GM12878 (cell line): ENCODE measurements at regions not wholly inside any gene's neighbourhood (a gene's known extent, or its start where the extent isn't known, plus 50 kb on each side); places are given as distances from the start of the nearest gene placed in this dataset.

ENCODE experiments used
- ATAC-seq: fragments of 200-7000 bp; cut with Tn5 transposase; 3 replicates; pipeline ENCODE4 v1.9.1; 2020; ENCODE audit warnings: mild to moderate bottlenecking, moderate library complexity
- BruUV-seq: library from RNA; stranded (reverse); fragments of 400-500 nt; replicated peaks from 2 replicates; lab custom pipeline; 2021; lab: Mats Ljungman, UMichigan
- CTCF ChIA-PET: fragments of 300-600 bp; sonication (Branson Sonifier 250); formaldehyde crosslinking; extraction: SDS; loops from one replicate; lab custom pipeline; 2021; ENCODE audit warnings: inconsistent platforms; lab: Yijun Ruan, JAX
- POLR2A ChIA-PET: fragments of 350-600 bp; formaldehyde crosslinking; extraction: SDS; loops from one replicate; lab custom pipeline; 2021; ENCODE audit warnings: inconsistent platforms; lab: Charles Lee
- RAD21 ChIA-PET: fragments of 300-600 bp; sonication (Branson Sonifier 250); formaldehyde crosslinking; loops from one replicate; lab custom pipeline; 2023; ENCODE audit warnings: antibody characterized with exemption; ENCODE audit not compliant: unreplicated experiment; lab: Charles Lee
- SMC1A ChIA-PET: fragments of 300-600 bp; sonication (Branson Sonifier 250); formaldehyde crosslinking; loops from one replicate; lab custom pipeline; 2023; ENCODE audit not compliant: unreplicated experiment, uncharacterized antibody; lab: Charles Lee
- DNase-seq: peaks from one replicate; pipeline ENCODE4 v3.0.0-alpha.2; 2011; ENCODE audit warnings: low read depth, low spot score
- FAIRE-seq: peaks from 3 replicates; lab custom pipeline; 2011; peaks lifted over from hg19 to GRCh38; lab: Jason Lieb, UNC
- H2AFZ ChIP-seq: 2 replicates; pipeline ENCODE4 v1.6.0; 2011; ENCODE audit warnings: low read depth, low read length, control low read depth; ENCODE audit not compliant: control insufficient read depth
- H3K27ac ChIP-seq: 2 replicates; pipeline ENCODE4 v1.5.1; 2011; ENCODE audit warnings: control low read depth; ENCODE audit not compliant: control insufficient read depth, insufficient read depth
- H3K27me3 ChIP-seq, 2 experiments: replicated peaks in 1 of 2; 2 replicates each; pipeline versions ENCODE4 v1.6.0 to v1.6.1; 2011; ENCODE audit warnings: low read length in 1 of 2; ENCODE audit not compliant: control insufficient read depth in 2 of 2, insufficient read depth in 2 of 2
- H3K36me3 ChIP-seq, 2 experiments: 2 replicates each; pipeline ENCODE4 v1.5.1; 2011; ENCODE audit warnings: low read length in 1 of 2; ENCODE audit not compliant: control insufficient read depth in 2 of 2, insufficient read depth in 2 of 2
- H3K4me1 ChIP-seq: 2 replicates; pipeline ENCODE4 v1.6.1; 2011; ENCODE audit warnings: mild to moderate bottlenecking, low read length, moderate library complexity, mixed read lengths; ENCODE audit not compliant: control insufficient read depth, insufficient read depth
- H3K4me2 ChIP-seq: 2 replicates; pipeline ENCODE4 v1.6.0; 2011; ENCODE audit warnings: control low read depth; ENCODE audit not compliant: control insufficient read depth, insufficient read depth
- H3K4me3 ChIP-seq: fragments of 200-600 bp; sonication (generic); 2 replicates; pipeline ENCODE4 v1.5.1; 2016
- H3K79me2 ChIP-seq: 2 replicates; pipeline ENCODE4 v1.6.0; 2011; ENCODE audit warnings: low read length; ENCODE audit not compliant: control insufficient read depth, insufficient read depth
- H3K9ac ChIP-seq: 2 replicates; pipeline ENCODE4 v1.8.0; 2011; ENCODE audit warnings: low read length, control low read depth, mixed read lengths; ENCODE audit not compliant: control insufficient read depth, insufficient read depth
- H3K9me3 ChIP-seq: replicated peaks from 3 replicates; pipeline ENCODE4 v1.5.1; 2011; ENCODE audit warnings: mild to moderate bottlenecking, low read length; ENCODE audit not compliant: control insufficient read depth, insufficient read depth
- H4K20me1 ChIP-seq: 2 replicates; pipeline ENCODE4 v1.6.0; 2011; ENCODE audit not compliant: control insufficient read depth, insufficient read depth
- ATF3 ChIP-seq: IDR thresholded peaks from 2 replicates; pipeline ENCODE4 v1.6.1; 2011; ENCODE audit warnings: low read depth, mild to moderate bottlenecking, low read length, moderate library complexity, borderline replicate concordance; ENCODE audit errors: extremely low read depth
- CREB1 ChIP-seq: IDR thresholded peaks from 2 replicates; pipeline ENCODE4 v1.6.1; 2012; ENCODE audit warnings: low read depth, mild to moderate bottlenecking, inconsistent platforms
- DPF2 ChIP-seq: fragments of 450-650 bp; IDR thresholded peaks from 2 replicates; pipeline ENCODE4 v1.6.1; 2017; ENCODE audit warnings: mild to moderate bottlenecking
- ELK1 ChIP-seq: IDR thresholded peaks from 2 replicates; pipeline ENCODE4 v1.6.1; 2012; ENCODE audit warnings: low read depth, low read length, improper control_type of control experiment
- EP300 ChIP-seq, 2 experiments: fragments of 150-350 bp in 1 of 2; IDR thresholded peaks; 2 replicates each; pipeline ENCODE4 v1.6.1; 2011 to 2012; ENCODE audit warnings: low read depth in 2 of 2, low read length in 2 of 2, borderline replicate concordance in 1 of 2, improper control_type of control experiment in 1 of 2, inconsistent platforms in 1 of 2; ENCODE audit not compliant: control insufficient read depth in 1 of 2
- FOS ChIP-seq: IDR thresholded peaks from 3 replicates; pipeline ENCODE4 v1.6.1; 2011; ENCODE audit warnings: borderline replicate concordance; ENCODE audit not compliant: insufficient read length; ENCODE audit errors: extremely low read depth
- GATAD2B ChIP-seq: fragments of 450-650 bp; conservative IDR thresholded peaks from 2 replicates; pipeline ENCODE4 v1.6.1; 2017; ENCODE audit warnings: low read depth, mild to moderate bottlenecking, moderate library complexity
- HDAC6 ChIP-seq: fragments of 200-600 bp; sonication (generic); IDR thresholded peaks from one replicate; pipeline ENCODE4 v1.8.0; 2017; ENCODE audit warnings: antibody characterized with exemption; ENCODE audit not compliant: unreplicated experiment
- NFYA ChIP-seq: IDR thresholded peaks from 2 replicates; pipeline ENCODE4 v1.6.1; 2011; ENCODE audit warnings: low read depth, mild to moderate bottlenecking, low read length, improper control_type of control experiment, borderline replicate concordance
- NR2F1 ChIP-seq: fragments of 450-650 bp; conservative IDR thresholded peaks from 2 replicates; pipeline ENCODE4 v1.6.1; 2017; ENCODE audit warnings: mild to moderate bottlenecking
- PBX3 ChIP-seq: IDR thresholded peaks from 2 replicates; pipeline ENCODE4 v1.6.1; 2011; ENCODE audit warnings: mild to moderate bottlenecking, low read depth, low read length, moderate library complexity; ENCODE audit not compliant: insufficient replicate concordance
- RELB ChIP-seq: fragments of 450-650 bp; IDR thresholded peaks from 2 replicates; pipeline ENCODE4 v1.6.1; 2017; ENCODE audit warnings: low read depth, mild to moderate bottlenecking, moderate library complexity
- RUNX3 ChIP-seq: IDR thresholded peaks from 2 replicates; pipeline ENCODE4 v1.6.1; 2012; ENCODE audit warnings: low read length, inconsistent platforms
- SREBF1 ChIP-seq: IDR thresholded peaks from 2 replicates; pipeline ENCODE4 v1.6.1; 2012; ENCODE audit warnings: mild to moderate bottlenecking, low read length
- SREBF2 ChIP-seq: IDR thresholded peaks from 2 replicates; pipeline ENCODE4 v1.6.1; 2012; ENCODE audit warnings: mild to moderate bottlenecking, low read length
- SUZ12 ChIP-seq: fragments of 200-600 bp; sonication (generic); IDR thresholded peaks from one replicate; pipeline ENCODE4 v1.6.1; 2018; ENCODE audit warnings: antibody characterized with exemption, mild to moderate bottlenecking; ENCODE audit not compliant: unreplicated experiment
- ZNF24 ChIP-seq: fragments of 450-650 bp; IDR thresholded peaks from 2 replicates; pipeline ENCODE4 v1.6.1; 2017; ENCODE audit warnings: antibody characterized with exemption, mild to moderate bottlenecking
- ZNF622 ChIP-seq: fragments of 450-650 bp; IDR thresholded peaks from 2 replicates; pipeline ENCODE4 v1.6.1; 2017; ENCODE audit warnings: mild to moderate bottlenecking, inconsistent platforms
- WGBS: methylation state at CpG from one replicate; pipeline ENCODE4 v1.1.6; 2016; ENCODE audit warnings: low lambda C conversion rate; ENCODE audit not compliant: insufficient replicate concordance, insufficient coverage; ENCODE audit errors: missing lambda C conversion rate; 5-methylcytosine and 5-hydroxymethylcytosine counted together
- in situ Hi-C: fragments of 300-500 bp; cut with MboI; formaldehyde crosslinking; loops from 9 replicates; pipeline ENCODE4 v1.14.3; 2018; ENCODE audit warnings: mixed read lengths
- intact Hi-C: fragments of 100-400 bp; cut with micrococcal nuclease; formaldehyde crosslinking; loops from one replicate; pipeline ENCODE4 v1.14.2; 2022; ENCODE audit not compliant: unreplicated experiment

- no peak for TF ChIP-seq NR2F1
- no peak for TF ChIP-seq EP300 (IDR thresholded peaks at IDR 0.05; ENCODE audit: borderline replicate concordance in 1 of 2, control insufficient read depth in 1 of 2, low read depth in 2 of 2, low read length in 2 of 2)
- TF ChIP-seq HDAC6 = no peak
- no peak for TF ChIP-seq CREB1
- no peak for TF ChIP-seq PBX3
Observed at GRCh38 chr22:49369726-49370626, 457.7 kb downstream of the BRD1 start (continued).

- ChIA-PET CTCF (no interaction called here), POLR2A (no interaction called here), RAD21 (no interaction called here), SMC1A (no interaction called here)
- Histone ChIP-seq H3K27me3 (no peaks in the 10 kb centered on the region), H3K9ac (no peak overlapping the region), H3K4me3 (no peak overlapping the region), H3K4me2 (no peak overlapping the region), H3K27ac (no peak overlapping the region), H3K79me2 (no peaks in the 10 kb centered on the region), H4K20me1 (no peaks in the 10 kb centered on the region), H3K36me3 (no peaks in the 10 kb centered on the region), H3K4me1 (no peaks in the 10 kb centered on the region), H3K9me3 (no peaks in the 10 kb centered on the region; the same call in 2 of the 3 replicates), H2AFZ (no peak overlapping the region)
- BruUV-seq = no TSS peak
- ATAC-seq (no peak), FAIRE-seq (no peak), DNase-seq (no peak)
- WGBS = 38% methylated on average over 40 of the region's 41 CpGs
- intact Hi-C loops = no loop called here
- in situ Hi-C loops = no loop called here
- no peak for TF ChIP-seq SREBF1
- no peak for TF ChIP-seq ELK1
- no peak for TF ChIP-seq SUZ12
- TF ChIP-seq DPF2 = no peak
- no peak for TF ChIP-seq RELB
- TF ChIP-seq FOS = no peak
- TF ChIP-seq SREBF2 = no peak
- no peak for TF ChIP-seq ZNF622
- no peak for TF ChIP-seq ATF3
- TF ChIP-seq ZNF24 = no peak
- TF ChIP-seq GATAD2B = no peak
- TF ChIP-seq NFYA = no peak
- TF ChIP-seq RUNX3 = no peak
Observed at GRCh38 chr22:49368976-49369725, 458.5 kb downstream of the BRD1 start.
